AG09309 (cell line): ENCODE measurements at regions not wholly inside any gene's neighbourhood (a gene's known extent, or its start where the extent isn't known, plus 50 kb on each side); places are given as distances from the start of the nearest gene placed in this dataset.
A peak's percentile ranks its signal among the peaks of the same experiment; 100 is the strongest.

ENCODE experiments used
- DNase-seq: peaks from one replicate; pipeline ENCODE4 v3.0.0-alpha.2; 2010; ENCODE audit warnings: low read depth
- H3K4me3 ChIP-seq: 2 replicates; pipeline ENCODE4 v1.5.1; 2011; ENCODE audit warnings: mild to moderate bottlenecking, low read depth, low read length, moderate library complexity; ENCODE audit not compliant: control insufficient read depth
- CTCF ChIP-seq: IDR thresholded peaks from 2 replicates; pipeline ENCODE4 v1.5.1; 2011; ENCODE audit warnings: mild to moderate bottlenecking, low read depth, low read length, inconsistent platforms; ENCODE audit not compliant: insufficient read depth, control insufficient read depth; ENCODE audit errors: missing control alignments

- no peak overlapping the region for H3K4me3 ChIP-seq
- no peak for TF ChIP-seq CTCF
- peak; percentile 55 for DNase-seq
Measured at GRCh38 chr21:41653954-41654491, 112.8 kb downstream of the RIPK4 start.

GRCh38 chr21:41653243-41653953, 113.5 kb downstream of the RIPK4 start:
- no peak for TF ChIP-seq CTCF
- no peak overlapping the region for H3K4me3 ChIP-seq
- DNase-seq = no peak

- no peak for DNase-seq
- H3K4me3 ChIP-seq = no peak overlapping the region
- TF ChIP-seq CTCF = no peak
Measured at GRCh38 chr21:41651830-41652229, 115.0 kb downstream of the RIPK4 start.

- no peak overlapping the region for H3K4me3 ChIP-seq
- no peak for TF ChIP-seq CTCF
- DNase-seq = no peak
Measured at GRCh38 chr21:41651406-41651805, 115.4 kb downstream of the RIPK4 start.

- TF ChIP-seq CTCF = no peak
Measured at GRCh38 chr21:41650526-41651145, 116.2 kb downstream of the RIPK4 start.

GRCh38 chr21:41648591-41649031, 118.2 kb downstream of the RIPK4 start:
- DNase-seq = peak; percentile 55
- TF ChIP-seq CTCF = no peak
- H3K4me3 ChIP-seq = no peak overlapping the region

More at GRCh38 chr21:41650526-41651145, 116.2 kb downstream of the RIPK4 start:
- no peak overlapping the region for H3K4me3 ChIP-seq
- no peak for DNase-seq
